ENCODE measurements at regions not wholly inside any gene's neighbourhood (a gene's known extent, or its start where the extent isn't known, plus 50 kb on each side); places are given as distances from the start of the nearest gene placed in this dataset.

GRCh38 chr15:48038221-48038620 is 82.6 kb upstream of the SLC24A5 start:
- DNase-seq, result no peak
- H4K20me1 ChIP-seq (ENCODE audit: insufficient read depth, low read length), result no peaks in the 10 kb centered on the region
- no CpG with 5 or more reads among the region's 2 CpGs for WGBS (ENCODE audit: insufficient coverage)
- H3K27me3 ChIP-seq (ENCODE audit: control insufficient read depth in 2 of 2, insufficient read depth in 2 of 2, low read length in 2 of 2), result no peaks in the 10 kb centered on the region
- H2AFZ ChIP-seq (ENCODE audit: insufficient read depth, low read depth, low read length, poor library complexity, severe bottlenecking), result no peak overlapping the region
- no peak overlapping the region for H3K4me3 ChIP-seq (replicated peaks in 1 of 3; ENCODE audit: low read depth in 2 of 3, low read length in 3 of 3)
- H3K9me3 ChIP-seq (replicated peaks in 1 of 2; ENCODE audit: control insufficient read depth in 1 of 2, insufficient read depth in 1 of 2, low read length in 2 of 2), result no peaks in the 10 kb centered on the region
- peaks cover 3 to 9% (median 7%) of the 10 kb centered on the region in 3 donors for H3K27me3 Mint-ChIP-seq (ENCODE audit: low read depth in 3 of 3)
- H3K27ac Mint-ChIP-seq, result no peak overlapping the region
- TF ChIP-seq, protein P1, sequence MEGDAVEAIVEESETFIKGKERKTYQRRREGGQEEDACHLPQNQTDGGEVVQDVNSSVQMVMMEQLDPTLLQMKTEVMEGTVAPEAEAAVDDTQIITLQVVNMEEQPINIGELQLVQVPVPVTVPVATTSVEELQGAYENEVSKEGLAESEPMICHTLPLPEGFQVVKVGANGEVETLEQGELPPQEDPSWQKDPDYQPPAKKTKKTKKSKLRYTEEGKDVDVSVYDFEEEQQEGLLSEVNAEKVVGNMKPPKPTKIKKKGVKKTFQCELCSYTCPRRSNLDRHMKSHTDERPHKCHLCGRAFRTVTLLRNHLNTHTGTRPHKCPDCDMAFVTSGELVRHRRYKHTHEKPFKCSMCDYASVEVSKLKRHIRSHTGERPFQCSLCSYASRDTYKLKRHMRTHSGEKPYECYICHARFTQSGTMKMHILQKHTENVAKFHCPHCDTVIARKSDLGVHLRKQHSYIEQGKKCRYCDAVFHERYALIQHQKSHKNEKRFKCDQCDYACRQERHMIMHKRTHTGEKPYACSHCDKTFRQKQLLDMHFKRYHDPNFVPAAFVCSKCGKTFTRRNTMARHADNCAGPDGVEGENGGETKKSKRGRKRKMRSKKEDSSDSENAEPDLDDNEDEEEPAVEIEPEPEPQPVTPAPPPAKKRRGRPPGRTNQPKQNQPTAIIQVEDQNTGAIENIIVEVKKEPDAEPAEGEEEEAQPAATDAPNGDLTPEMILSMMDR (IDR thresholded peaks at IDR 0.05), result no peak
- H3K27ac ChIP-seq (ENCODE audit: low read depth in 1 of 2, low read length in 2 of 2), result no peak overlapping the region
- no peaks in the 10 kb centered on the region for H3K36me3 Mint-ChIP-seq
- H3K9me3 Mint-ChIP-seq, result peaks cover 0 to 9% (median 2%) of the 10 kb centered on the region in 7 donors
- no peaks in the 10 kb centered on the region for H3K4me1 ChIP-seq (ENCODE audit: control insufficient read depth in 1 of 2, insufficient read depth in 2 of 2, low read length in 2 of 2)
- no peaks in the 10 kb centered on the region for H3K4me1 Mint-ChIP-seq
- intact Hi-C loops (cut with micrococcal nuclease), result no loop called here
- no peaks in the 10 kb centered on the region for H3K79me2 ChIP-seq (ENCODE audit: insufficient read depth, low read length)
- H3K36me3 ChIP-seq (replicated peaks in 1 of 2; ENCODE audit: control insufficient read depth in 1 of 2, insufficient read depth in 2 of 2, low read length in 2 of 2), result no peaks in the 10 kb centered on the region
- no peak overlapping the region for H3K4me2 ChIP-seq (replicated peaks; ENCODE audit: extremely low read depth, low read length, poor library complexity, severe bottlenecking)
- H3K9ac ChIP-seq (ENCODE audit: insufficient read depth, low read length, poor library complexity, severe bottlenecking), result no peak overlapping the region
- H3K4me3 Mint-ChIP-seq, result no peak overlapping the region

DNA sequence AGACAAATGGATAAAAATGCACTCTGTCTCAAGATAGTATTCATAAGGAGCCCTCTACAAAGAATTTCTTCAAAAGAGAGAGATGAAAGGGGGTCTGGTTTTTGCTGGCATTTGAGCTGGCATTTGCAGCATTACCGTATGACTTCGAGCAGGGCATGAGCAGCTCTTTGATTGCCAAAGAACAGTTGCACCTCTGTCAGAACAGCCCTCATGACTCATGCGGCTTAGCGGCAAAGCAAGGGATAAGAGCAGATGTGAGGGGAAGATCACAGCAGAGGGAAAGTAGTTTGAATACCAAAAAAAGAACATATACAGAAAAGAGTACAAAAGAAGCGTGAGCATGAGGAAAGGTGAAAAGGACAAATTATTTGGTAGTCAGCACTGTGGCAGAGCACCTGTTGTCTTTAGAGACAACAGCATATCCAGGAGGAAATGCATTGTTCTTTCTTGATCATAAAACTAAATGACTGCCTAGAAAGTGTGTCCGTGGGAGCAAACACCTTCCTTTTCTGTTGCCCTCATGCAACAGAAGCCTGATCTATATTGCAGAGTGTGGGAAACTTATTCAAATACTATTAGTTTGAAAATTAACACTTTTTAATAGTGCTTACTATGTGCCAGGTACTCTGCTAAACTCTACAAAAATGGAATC is 80.5 kb upstream of the SLC24A5 start:
- no peak overlapping the region for H3K4me3 Mint-ChIP-seq
- H3K27me3 Mint-ChIP-seq (ENCODE audit: low read depth in 3 of 3), result peaks cover 1 to 4% (median 3%) of the 10 kb centered on the region in 3 donors
- Histone ChIP-seq H2AFZ (ENCODE audit: insufficient read depth, low read depth, low read length, poor library complexity, severe bottlenecking) (no peak overlapping the region), H3K9ac (ENCODE audit: insufficient read depth, low read length, poor library complexity, severe bottlenecking) (no peak overlapping the region), H3K27me3 (ENCODE audit: control insufficient read depth in 2 of 2, insufficient read depth in 2 of 2, low read length in 2 of 2) (no peaks in the 10 kb centered on the region), H3K9me3 (replicated peaks in 1 of 2; ENCODE audit: control insufficient read depth in 1 of 2, insufficient read depth in 1 of 2, low read length in 2 of 2) (no peaks in the 10 kb centered on the region), H3K4me3 (replicated peaks in 1 of 3; ENCODE audit: low read depth in 2 of 3, low read length in 3 of 3) (no peak overlapping the region), H3K36me3 (replicated peaks in 1 of 2; ENCODE audit: control insufficient read depth in 1 of 2, insufficient read depth in 2 of 2, low read length in 2 of 2) (no peaks in the 10 kb centered on the region), H3K4me1 (ENCODE audit: control insufficient read depth in 1 of 2, insufficient read depth in 2 of 2, low read length in 2 of 2) (no peaks in the 10 kb centered on the region), H3K27ac (ENCODE audit: low read depth in 1 of 2, low read length in 2 of 2) (no peak overlapping the region), H3K4me2 (replicated peaks; ENCODE audit: extremely low read depth, low read length, poor library complexity, severe bottlenecking) (no peak overlapping the region), H3K79me2 (ENCODE audit: insufficient read depth, low read length) (no peaks in the 10 kb centered on the region), H4K20me1 (ENCODE audit: insufficient read depth, low read length) (no peaks in the 10 kb centered on the region)
- intact Hi-C loops (cut with micrococcal nuclease), result no loop called here
- no peak overlapping the region for H3K27ac Mint-ChIP-seq
- H3K36me3 Mint-ChIP-seq, result no peaks in the 10 kb centered on the region
- H3K4me1 Mint-ChIP-seq, result no peaks in the 10 kb centered on the region
- TF ChIP-seq, protein P1 (IDR thresholded peaks at IDR 0.05), result no peak
- no peak for DNase-seq
- peaks cover 0 to 7% (median 5%) of the 10 kb centered on the region in 7 donors for H3K9me3 Mint-ChIP-seq
- WGBS (ENCODE audit: insufficient coverage), result 95% methylated on average over 2 of the region's 6 CpGs

Data from CD14-positive monocyte (primary cell).